ENCODE measurements at regions not wholly inside any gene's neighbourhood (a gene's known extent, or its start where the extent isn't known, plus 50 kb on each side); places are given as distances from the start of the nearest gene placed in this dataset.

- H3K27me3 Mint-ChIP-seq (ENCODE audit: insufficient read depth) = no peaks in the 10 kb centered on the region
Measured at GRCh38 chr21:43291347-43291950, 122.6 kb downstream of the CRYAA start.

GRCh38 chr21:43290421-43291346, 121.9 kb downstream of the CRYAA start:
- Histone ChIP-seq H3K4me1 (ENCODE audit: control insufficient read depth, insufficient read depth, low read length) (no peaks in the 10 kb centered on the region), H3K9ac (ENCODE audit: extremely low read depth, low read length, poor library complexity, severe bottlenecking) (no peak overlapping the region), H3K4me3 (ENCODE audit: low read length) (no peak overlapping the region), H3K36me3 (ENCODE audit: control insufficient read depth, insufficient read depth, low read length) (no peaks in the 10 kb centered on the region), H3K9me3 (ENCODE audit: control insufficient read depth, low read length) (no peaks in the 10 kb centered on the region), H3K27ac (ENCODE audit: low read depth, low read length) (no peak overlapping the region), H3K27me3 (ENCODE audit: control insufficient read depth, insufficient read depth, low read length, poor library complexity, severe bottlenecking) (no peaks in the 10 kb centered on the region)
- Mint-ChIP-seq H3K9me3 (no peaks in the 10 kb centered on the region), H3K27me3 (ENCODE audit: insufficient read depth) (no peaks in the 10 kb centered on the region), H3K27ac (no peak overlapping the region), H3K4me3 (no peak overlapping the region), H3K4me1 (no peaks in the 10 kb centered on the region), H3K36me3 (ENCODE audit: low read depth) (no peaks in the 10 kb centered on the region)
- TF ChIP-seq CTCF (conservative IDR thresholded peaks at IDR 0.05) = no peak
- WGBS, 2 experiments (ENCODE audit: insufficient coverage in 1 of 2, insufficient read length in 1 of 2) = 88 to 93% methylated on average over 28 to 36 of the region's 36 CpGs
- no peak for DNase-seq

More at GRCh38 chr21:43291347-43291950, 122.6 kb downstream of the CRYAA start:
- no peak for TF ChIP-seq CTCF (conservative IDR thresholded peaks at IDR 0.05)
- no peaks in the 10 kb centered on the region for H3K9me3 ChIP-seq (ENCODE audit: control insufficient read depth, low read length)
- Mint-ChIP-seq H3K36me3 (ENCODE audit: low read depth) (no peaks in the 10 kb centered on the region), H3K4me1 (no peaks in the 10 kb centered on the region), H3K4me3 (no peak overlapping the region), H3K9me3 (no peaks in the 10 kb centered on the region), H3K27ac (no peak overlapping the region)
- no peak overlapping the region for H3K4me3 ChIP-seq (ENCODE audit: low read length)
- no peaks in the 10 kb centered on the region for H3K4me1 ChIP-seq (ENCODE audit: control insufficient read depth, insufficient read depth, low read length)
- H3K27ac ChIP-seq (ENCODE audit: low read depth, low read length) = no peak overlapping the region
- 90 to 96% methylated on average over 4 to 13 of the region's 14 CpGs for WGBS, 2 experiments (ENCODE audit: insufficient coverage in 1 of 2, insufficient read length in 1 of 2)
- H3K27me3 ChIP-seq (ENCODE audit: control insufficient read depth, insufficient read depth, low read length, poor library complexity, severe bottlenecking) = no peaks in the 10 kb centered on the region
- H3K9ac ChIP-seq (ENCODE audit: extremely low read depth, low read length, poor library complexity, severe bottlenecking) = no peak overlapping the region
- no peaks in the 10 kb centered on the region for H3K36me3 ChIP-seq (ENCODE audit: control insufficient read depth, insufficient read depth, low read length)
- DNase-seq = no peak

GRCh38 chr21:43289966-43290365, 121.2 kb downstream of the CRYAA start:
- no peak overlapping the region for H3K27ac Mint-ChIP-seq
- DNase-seq = no peak
- Histone ChIP-seq H3K36me3 (ENCODE audit: control insufficient read depth, insufficient read depth, low read length) (no peaks in the 10 kb centered on the region), H3K9ac (ENCODE audit: extremely low read depth, low read length, poor library complexity, severe bottlenecking) (no peak overlapping the region), H3K4me1 (ENCODE audit: control insufficient read depth, insufficient read depth, low read length) (no peaks in the 10 kb centered on the region), H3K27ac (ENCODE audit: low read depth, low read length) (no peak overlapping the region), H3K9me3 (ENCODE audit: control insufficient read depth, low read length) (no peaks in the 10 kb centered on the region), H3K4me3 (ENCODE audit: low read length) (no peak overlapping the region), H3K27me3 (ENCODE audit: control insufficient read depth, insufficient read depth, low read length, poor library complexity, severe bottlenecking) (no peaks in the 10 kb centered on the region)
- no peaks in the 10 kb centered on the region for H3K9me3 Mint-ChIP-seq
- TF ChIP-seq CTCF (conservative IDR thresholded peaks at IDR 0.05) = no peak
- H3K27me3 Mint-ChIP-seq (ENCODE audit: insufficient read depth) = no peaks in the 10 kb centered on the region
- no peak overlapping the region for H3K4me3 Mint-ChIP-seq
- H3K4me1 Mint-ChIP-seq = no peaks in the 10 kb centered on the region
- WGBS, 2 experiments (ENCODE audit: insufficient coverage in 1 of 2, insufficient read length in 1 of 2) = 84 to 100% methylated on average over 4 to 6 of the region's 6 CpGs
- H3K36me3 Mint-ChIP-seq (ENCODE audit: low read depth) = no peaks in the 10 kb centered on the region
